Hepatocyte (in vitro differentiated cells): ENCODE measurements at regions not wholly inside any gene's neighbourhood (a gene's known extent, or its start where the extent isn't known, plus 50 kb on each side); places are given as distances from the start of the nearest gene placed in this dataset.

Experiments used
- DNase-seq: peaks from one replicate; pipeline ENCODE4 v3.0.0-alpha.2; 2016; ENCODE audit warnings: low spot score
- H2AFZ ChIP-seq: fragments of 200-600 bp; sonication (generic); 2 replicates; pipeline ENCODE4 v1.6.0; 2016; ENCODE audit warnings: antibody characterized with exemption, mild to moderate bottlenecking
- H3K27ac ChIP-seq: fragments of 200-600 bp; sonication (generic); 2 replicates; pipeline ENCODE4 v1.5.1; 2016; ENCODE audit warnings: mild to moderate bottlenecking
- H3K27me3 ChIP-seq: fragments of 200-600 bp; sonication (generic); 2 replicates; pipeline ENCODE4 v1.6.1; 2016
- H3K36me3 ChIP-seq: fragments of 200-600 bp; sonication (generic); replicated peaks from 2 replicates; pipeline ENCODE4 v1.5.1; 2016; ENCODE audit warnings: low read depth; ENCODE audit not compliant: insufficient read depth
- H3K4me1 ChIP-seq: fragments of 200-600 bp; sonication (generic); 2 replicates; pipeline ENCODE4 v1.5.1; 2016; ENCODE audit warnings: mild to moderate bottlenecking, moderate library complexity; ENCODE audit not compliant: insufficient read depth
- H3K4me2 ChIP-seq: fragments of 200-600 bp; sonication (generic); 2 replicates; pipeline ENCODE4 v1.6.0; 2016
- H3K4me3 ChIP-seq: fragments of 200-600 bp; sonication (generic); 2 replicates; pipeline ENCODE4 v1.5.1; 2016; ENCODE audit warnings: mild to moderate bottlenecking
- H3K79me2 ChIP-seq: fragments of 200-600 bp; sonication (generic); 2 replicates; pipeline ENCODE4 v1.6.0; 2017; ENCODE audit warnings: mild to moderate bottlenecking
- H3K9me2 ChIP-seq: fragments of 200-600 bp; sonication (generic); replicated peaks from 2 replicates; pipeline ENCODE4 v1.6.0; 2017; ENCODE audit warnings: mild to moderate bottlenecking; ENCODE audit not compliant: insufficient read depth
- H3K9me3 ChIP-seq: fragments of 200-600 bp; sonication (generic); 2 replicates; pipeline ENCODE4 v1.5.1; 2016; ENCODE audit warnings: low read depth, mild to moderate bottlenecking
- H4K20me1 ChIP-seq: fragments of 200-600 bp; sonication (generic); 2 replicates; pipeline ENCODE4 v1.6.0; 2016; ENCODE audit warnings: mild to moderate bottlenecking; ENCODE audit not compliant: insufficient read depth, poor library complexity, severe bottlenecking
- CTCF ChIP-seq: fragments of 200-600 bp; sonication (generic); IDR thresholded peaks from 2 replicates; pipeline ENCODE4 v1.5.1; 2016; ENCODE audit warnings: antibody characterized with exemption, mild to moderate bottlenecking; ENCODE audit not compliant: poor library complexity
- EZH2 ChIP-seq: fragments of 200-600 bp; sonication (generic); IDR thresholded peaks from 2 replicates; pipeline ENCODE4 v1.6.1; 2016; ENCODE audit warnings: antibody characterized with exemption, mild to moderate bottlenecking, borderline replicate concordance
- EZH2phosphoT487 ChIP-seq: fragments of 200-600 bp; sonication (generic); IDR thresholded peaks from one replicate; pipeline ENCODE4 v1.6.1; 2018; ENCODE audit warnings: antibody characterized with exemption, mild to moderate bottlenecking, low read depth, moderate library complexity; ENCODE audit not compliant: unreplicated experiment, severe bottlenecking
- WGBS: methylation state at CpG from one replicate; pipeline ENCODE4 v1.1.6; 2016; ENCODE audit warnings: low lambda C conversion rate; ENCODE audit errors: missing lambda C conversion rate; 5-methylcytosine and 5-hydroxymethylcytosine counted together

GRCh38 chr2:77962943-77963342 lies 440.8 kb upstream of the LRRTM4 start:
- H3K9me2 ChIP-seq = no peaks in the 10 kb centered on the region
- no peak overlapping the region for H2AFZ ChIP-seq
- H3K4me1 ChIP-seq = no peaks in the 10 kb centered on the region
- H3K4me3 ChIP-seq = no peak overlapping the region
- no peaks in the 10 kb centered on the region for H3K79me2 ChIP-seq
- no peak overlapping the region for H3K4me2 ChIP-seq
- no peaks in the 10 kb centered on the region for H3K9me3 ChIP-seq
- H3K27ac ChIP-seq = no peak overlapping the region
- H4K20me1 ChIP-seq = no peaks in the 10 kb centered on the region
- no peak for DNase-seq
- TF ChIP-seq EZH2 (no peak), CTCF (no peak), EZH2phosphoT487 (no peak)
- H3K36me3 ChIP-seq = no peaks in the 10 kb centered on the region
- no peaks in the 10 kb centered on the region for H3K27me3 ChIP-seq

GRCh38 chr2:77977471-77978063 lies 455.4 kb upstream of the LRRTM4 start:
- H3K9me3 ChIP-seq = no peaks in the 10 kb centered on the region
- no peaks in the 10 kb centered on the region for H4K20me1 ChIP-seq
- H3K36me3 ChIP-seq = no peaks in the 10 kb centered on the region
- H3K4me1 ChIP-seq = no peaks in the 10 kb centered on the region
- TF ChIP-seq EZH2 (no peak), CTCF (peak; percentile 38)
- H3K27ac ChIP-seq = no peak overlapping the region
- WGBS = 55% methylated on average over 3 of the region's 3 CpGs
- no peak overlapping the region for H3K4me2 ChIP-seq
- H3K9me2 ChIP-seq = no peaks in the 10 kb centered on the region
- no peaks in the 10 kb centered on the region for H3K27me3 ChIP-seq
- no peaks in the 10 kb centered on the region for H3K79me2 ChIP-seq
- DNase-seq = peak; percentile 24
- no peak overlapping the region for H3K4me3 ChIP-seq
- no peak overlapping the region for H2AFZ ChIP-seq

GRCh38 chr2:77995161-77995560 lies 473.0 kb upstream of the LRRTM4 start:
- H3K36me3 ChIP-seq = no peaks in the 10 kb centered on the region
- TF ChIP-seq CTCF (no peak), EZH2phosphoT487 (no peak), EZH2 (no peak)
- no peaks in the 10 kb centered on the region for H3K27me3 ChIP-seq
- no peak overlapping the region for H2AFZ ChIP-seq
- no peaks in the 10 kb centered on the region for H3K9me2 ChIP-seq
- H3K4me3 ChIP-seq = no peak overlapping the region
- H3K4me1 ChIP-seq = no peaks in the 10 kb centered on the region
- no peak overlapping the region for H3K27ac ChIP-seq
- no peak for DNase-seq
- no peaks in the 10 kb centered on the region for H4K20me1 ChIP-seq
- no peak overlapping the region for H3K4me2 ChIP-seq
- H3K79me2 ChIP-seq = no peaks in the 10 kb centered on the region
- H3K9me3 ChIP-seq = no peaks in the 10 kb centered on the region

- H3K27me3 ChIP-seq = no peaks in the 10 kb centered on the region
Observed at GRCh38 chr2:77999376-77999775, 477.2 kb upstream of the LRRTM4 start.

More at GRCh38 chr2:77999376-77999775, 477.2 kb upstream of the LRRTM4 start:
- Histone ChIP-seq H3K4me2 (no peak overlapping the region), H2AFZ (no peak overlapping the region), H4K20me1 (no peaks in the 10 kb centered on the region), H3K4me3 (no peak overlapping the region), H3K79me2 (no peaks in the 10 kb centered on the region), H3K36me3 (no peaks in the 10 kb centered on the region), H3K9me3 (no peaks in the 10 kb centered on the region), H3K27ac (no peak overlapping the region), H3K9me2 (no peaks in the 10 kb centered on the region), H3K4me1 (no peaks in the 10 kb centered on the region)
- 53% methylated on average over 1 of the region's 1 CpG for WGBS
- TF ChIP-seq EZH2 (no peak), CTCF (no peak), EZH2phosphoT487 (no peak)
- no peak for DNase-seq
